H9 (cell line): ENCODE measurements at regions not wholly inside any gene's neighbourhood (a gene's known extent, or its start where the extent isn't known, plus 50 kb on each side); places are given as distances from the start of the nearest gene placed in this dataset.

Experiments
- DNase-seq: peaks from one replicate; pipeline ENCODE4 v3.0.0-alpha.2; 2017
- H2AFZ ChIP-seq: one replicate; pipeline ENCODE4 v1.6.1; 2013; ENCODE audit warnings: mild to moderate bottlenecking, low read length, control low read depth, moderate library complexity
- H2AK5ac ChIP-seq: 2 replicates; pipeline ENCODE4 v1.6.1; 2013; ENCODE audit warnings: low read length, control low read depth, mixed read lengths; ENCODE audit not compliant: insufficient read length
- H2BK120ac ChIP-seq: one replicate; pipeline ENCODE4 v1.6.1; 2013; ENCODE audit warnings: low read depth, mild to moderate bottlenecking, low read length, control low read depth, inconsistent platforms; ENCODE audit not compliant: poor library complexity, severe bottlenecking
- H2BK12ac ChIP-seq: 2 replicates; pipeline ENCODE4 v1.6.1; 2013; ENCODE audit warnings: low read length, control low read depth, mixed read lengths, low read depth; ENCODE audit not compliant: insufficient read length
- H2BK15ac ChIP-seq: 2 replicates; pipeline ENCODE4 v1.6.1; 2013; ENCODE audit warnings: low read depth, low read length, control low read depth
- H2BK20ac ChIP-seq: one replicate; pipeline ENCODE4 v1.6.1; 2013; ENCODE audit warnings: low read depth, mild to moderate bottlenecking, low read length, control low read depth, inconsistent platforms; ENCODE audit not compliant: poor library complexity, severe bottlenecking
- H2BK5ac ChIP-seq: 2 replicates; pipeline ENCODE4 v1.6.1; 2013; ENCODE audit warnings: low read length, control low read depth, mixed read lengths; ENCODE audit not compliant: insufficient read length
- H3K14ac ChIP-seq: 2 replicates; pipeline ENCODE4 v1.6.1; 2013; ENCODE audit warnings: low read length, control low read depth; ENCODE audit not compliant: insufficient read depth
- H3K18ac ChIP-seq: 2 replicates; pipeline ENCODE4 v1.6.1; 2013; ENCODE audit warnings: low read depth, mild to moderate bottlenecking, mixed read lengths, low read length, control low read depth; ENCODE audit not compliant: insufficient read length
- H3K23ac ChIP-seq: 2 replicates; pipeline ENCODE4 v1.6.1; 2013; ENCODE audit warnings: low read length, control low read depth, mixed read lengths, low read depth; ENCODE audit not compliant: insufficient read length
- H3K23me2 ChIP-seq: 2 replicates; pipeline ENCODE4 v1.6.1; 2013; ENCODE audit warnings: low read depth, mild to moderate bottlenecking, mixed read lengths, low read length, control low read depth; ENCODE audit not compliant: insufficient read length, poor library complexity, severe bottlenecking
- H3K27ac ChIP-seq: 2 replicates; pipeline ENCODE4 v1.5.1; 2013; ENCODE audit warnings: low read length, control low read depth, mixed read lengths, low read depth; ENCODE audit not compliant: insufficient read length
- H3K27me3 ChIP-seq: 2 replicates; pipeline ENCODE4 v1.6.1; 2013; ENCODE audit warnings: low read length, control low read depth, inconsistent platforms; ENCODE audit not compliant: insufficient read depth
- H3K4ac ChIP-seq: 2 replicates; pipeline ENCODE4 v1.6.1; 2013; ENCODE audit warnings: low read depth, mild to moderate bottlenecking, control low read depth, inconsistent platforms, low read length, moderate library complexity
- H3K4me1 ChIP-seq: 2 replicates; pipeline ENCODE4 v1.6.1; 2013; ENCODE audit warnings: low read length, control low read depth, inconsistent platforms; ENCODE audit not compliant: insufficient read depth
- H3K4me2 ChIP-seq: 2 replicates; pipeline ENCODE4 v1.6.1; 2013; ENCODE audit warnings: low read length, control low read depth, mixed read lengths; ENCODE audit not compliant: insufficient read length, insufficient read depth
- H3K56ac ChIP-seq: 2 replicates; pipeline ENCODE4 v1.6.1; 2013; ENCODE audit warnings: low read depth, mild to moderate bottlenecking, mixed read lengths, low read length, control low read depth; ENCODE audit not compliant: insufficient read length
- H3K79me1 ChIP-seq: 2 replicates; pipeline ENCODE4 v1.6.1; 2013; ENCODE audit warnings: low read depth, mild to moderate bottlenecking, moderate library complexity, low read length, control low read depth, inconsistent platforms; ENCODE audit not compliant: insufficient read depth, poor library complexity, severe bottlenecking
- H3K79me2 ChIP-seq: 2 replicates; pipeline ENCODE4 v1.6.1; 2013; ENCODE audit warnings: low read length, control low read depth, inconsistent platforms; ENCODE audit not compliant: insufficient read depth
- H3K9ac ChIP-seq: 2 replicates; pipeline ENCODE4 v1.6.1; 2013; ENCODE audit warnings: low read length, control low read depth, mixed read lengths; ENCODE audit not compliant: insufficient read length; ENCODE audit errors: extremely low read depth
- H3K9me3 ChIP-seq: one replicate; pipeline ENCODE4 v1.6.1; 2013; ENCODE audit warnings: low read depth, low read length, inconsistent platforms; ENCODE audit not compliant: control insufficient read depth
- H3T11ph ChIP-seq: one replicate; pipeline ENCODE4 v1.6.1; 2013; ENCODE audit warnings: mild to moderate bottlenecking, low read length, control low read depth, inconsistent platforms
- H4K20me1 ChIP-seq: one replicate; pipeline ENCODE4 v1.6.1; 2013; ENCODE audit not compliant: control insufficient read depth, insufficient read length, insufficient read depth
- H4K5ac ChIP-seq: 2 replicates; pipeline ENCODE4 v1.6.1; 2013; ENCODE audit warnings: low read depth, mild to moderate bottlenecking, mixed read lengths, low read length, control low read depth; ENCODE audit not compliant: insufficient read length
- H4K8ac ChIP-seq: replicated peaks from 2 replicates; pipeline ENCODE4 v1.6.1; 2013; ENCODE audit warnings: low read length, control low read depth, mixed read lengths, low read depth; ENCODE audit not compliant: insufficient read length
- H4K91ac ChIP-seq: 2 replicates; pipeline ENCODE4 v1.6.1; 2013; ENCODE audit warnings: low read depth, mild to moderate bottlenecking, moderate library complexity, mixed read lengths, low read length, control low read depth; ENCODE audit not compliant: insufficient read length
- H3K27ac Mint-ChIP-seq, 3 experiments: 2 replicates in 2 of 3; 3 replicates in 1 of 3; pipeline ENCODE4 v1.8.0; 2020 to 2021; ENCODE audit warnings: mixed read lengths in 3 of 3, mild to moderate bottlenecking in 1 of 3, moderate library complexity in 1 of 3
- H3K27me3 Mint-ChIP-seq: 2 replicates; pipeline ENCODE4 v1.8.0; 2021; ENCODE audit warnings: low read depth, mild to moderate bottlenecking, moderate library complexity, mixed read lengths
- H3K36me3 Mint-ChIP-seq, 3 experiments: 2 replicates in 2 of 3; 3 replicates in 1 of 3; pipeline ENCODE4 v1.8.0; 2020 to 2021; ENCODE audit warnings: low read depth in 3 of 3, mixed read lengths in 3 of 3; ENCODE audit not compliant: insufficient read depth in 1 of 3
- H3K4me1 Mint-ChIP-seq, 2 experiments: 2 replicates each; pipeline ENCODE4 v1.8.0; 2020; ENCODE audit warnings: mixed read lengths in 2 of 2
- H3K4me3 Mint-ChIP-seq, 2 experiments: 2 replicates in 1 of 2; 3 replicates in 1 of 2; pipeline ENCODE4 v1.8.0; 2020 to 2021; ENCODE audit warnings: mild to moderate bottlenecking in 2 of 2, mixed read lengths in 2 of 2, moderate library complexity in 1 of 2
- H3K9me3 Mint-ChIP-seq, 2 experiments: 2 replicates in 1 of 2; 3 replicates in 1 of 2; pipeline ENCODE4 v1.8.0; 2020; ENCODE audit warnings: mild to moderate bottlenecking in 2 of 2, mixed read lengths in 2 of 2, moderate library complexity in 1 of 2
- whole genome bisulfite sequencing: extraction: QIAGEN DNeasy Blood & Tissue Kit; methylation state at CpG from one replicate; pipeline ENCODE4 v1.1.7; 2013; ENCODE audit warnings: missing lambda C conversion rate, low lambda C conversion rate, mixed read lengths; ENCODE audit not compliant: insufficient read length; ENCODE audit errors: extremely low coverage; 5-methylcytosine and 5-hydroxymethylcytosine counted together
- TF ChIP-seq, protein P1 (sequence below): fragments of 200-600 bp; sonication (generic); conservative IDR thresholded peaks from 3 replicates; pipeline ENCODE4 v1.8.0; 2021; ENCODE audit warnings: antibody characterized with exemption, mild to moderate bottlenecking

- H3K4me2 ChIP-seq, result no peak overlapping the region
- H4K91ac ChIP-seq, result no peak overlapping the region
- no peaks in the 10 kb centered on the region for H3K9me3 ChIP-seq
- no peaks in the 10 kb centered on the region for H3K79me1 ChIP-seq
- no peak overlapping the region for H3K27ac ChIP-seq
- H3K79me2 ChIP-seq, result no peaks in the 10 kb centered on the region
- H3T11ph ChIP-seq, result no peak overlapping the region
- DNase-seq, result no peak
- H3K4me1 ChIP-seq, result no peaks in the 10 kb centered on the region
- no peaks in the 10 kb centered on the region for H3K23me2 ChIP-seq
- no CpG with 5 or more reads among the region's 2 CpGs for WGBS
- H2BK120ac ChIP-seq, result no peak overlapping the region
- TF ChIP-seq, protein P1, sequence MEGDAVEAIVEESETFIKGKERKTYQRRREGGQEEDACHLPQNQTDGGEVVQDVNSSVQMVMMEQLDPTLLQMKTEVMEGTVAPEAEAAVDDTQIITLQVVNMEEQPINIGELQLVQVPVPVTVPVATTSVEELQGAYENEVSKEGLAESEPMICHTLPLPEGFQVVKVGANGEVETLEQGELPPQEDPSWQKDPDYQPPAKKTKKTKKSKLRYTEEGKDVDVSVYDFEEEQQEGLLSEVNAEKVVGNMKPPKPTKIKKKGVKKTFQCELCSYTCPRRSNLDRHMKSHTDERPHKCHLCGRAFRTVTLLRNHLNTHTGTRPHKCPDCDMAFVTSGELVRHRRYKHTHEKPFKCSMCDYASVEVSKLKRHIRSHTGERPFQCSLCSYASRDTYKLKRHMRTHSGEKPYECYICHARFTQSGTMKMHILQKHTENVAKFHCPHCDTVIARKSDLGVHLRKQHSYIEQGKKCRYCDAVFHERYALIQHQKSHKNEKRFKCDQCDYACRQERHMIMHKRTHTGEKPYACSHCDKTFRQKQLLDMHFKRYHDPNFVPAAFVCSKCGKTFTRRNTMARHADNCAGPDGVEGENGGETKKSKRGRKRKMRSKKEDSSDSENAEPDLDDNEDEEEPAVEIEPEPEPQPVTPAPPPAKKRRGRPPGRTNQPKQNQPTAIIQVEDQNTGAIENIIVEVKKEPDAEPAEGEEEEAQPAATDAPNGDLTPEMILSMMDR, result no peak
- Mint-ChIP-seq H3K27me3 (peaks cover 3% of the 10 kb centered on the region; the same call in 1 of the 2 replicates), H3K9me3 (peaks cover 11 to 26% of the 10 kb centered on the region in 2 experiments), H3K4me3 (no peak overlapping the region), H3K36me3 (peaks cover 0 to 8% (median 0%) of the 10 kb centered on the region in 3 experiments; a peak in 3 of 7 replicates), H3K27ac (no peak overlapping the region), H3K4me1 (peaks cover 2 to 5% of the 10 kb centered on the region in 2 experiments)
- no peak overlapping the region for H2BK5ac ChIP-seq
- H2BK12ac ChIP-seq, result no peak overlapping the region
- H4K20me1 ChIP-seq, result no peaks in the 10 kb centered on the region
- H2BK20ac ChIP-seq, result no peak overlapping the region
- H3K9ac ChIP-seq, result no peak overlapping the region
- no peak overlapping the region for H2BK15ac ChIP-seq
- no peak overlapping the region for H2AFZ ChIP-seq
- no peak overlapping the region for H3K18ac ChIP-seq
- no peak overlapping the region for H3K23ac ChIP-seq
- H4K5ac ChIP-seq, result no peak overlapping the region
- H3K4ac ChIP-seq, result no peak overlapping the region
- H3K56ac ChIP-seq, result no peak overlapping the region
- H2AK5ac ChIP-seq, result no peak overlapping the region
- no peak overlapping the region for H3K14ac ChIP-seq
- H4K8ac ChIP-seq, result no peak overlapping the region
- H3K27me3 ChIP-seq, result no peaks in the 10 kb centered on the region
Measured at GRCh38 chr10:63878428-63878827, 357.2 kb downstream of the REEP3 start.
